GM18909 (cell line): ENCODE measurements at regions not wholly inside any gene's neighbourhood (a gene's known extent, or its start where the extent isn't known, plus 50 kb on each side); places are given as distances from the start of the nearest gene placed in this dataset.
"Not testable (repeated sequence)": the region's sequence is repeated elsewhere in the genome, so short reads cannot be mapped to it uniquely, and the experiment has no call there.

Source experiments
- ATAC-seq: cut with Tn5 transposase; IDR thresholded peaks from one replicate; pipeline ENCODE4 v1.9.1; 2021; ENCODE audit warnings: mild to moderate bottlenecking; ENCODE audit not compliant: unreplicated experiment, poor library complexity

DNA sequence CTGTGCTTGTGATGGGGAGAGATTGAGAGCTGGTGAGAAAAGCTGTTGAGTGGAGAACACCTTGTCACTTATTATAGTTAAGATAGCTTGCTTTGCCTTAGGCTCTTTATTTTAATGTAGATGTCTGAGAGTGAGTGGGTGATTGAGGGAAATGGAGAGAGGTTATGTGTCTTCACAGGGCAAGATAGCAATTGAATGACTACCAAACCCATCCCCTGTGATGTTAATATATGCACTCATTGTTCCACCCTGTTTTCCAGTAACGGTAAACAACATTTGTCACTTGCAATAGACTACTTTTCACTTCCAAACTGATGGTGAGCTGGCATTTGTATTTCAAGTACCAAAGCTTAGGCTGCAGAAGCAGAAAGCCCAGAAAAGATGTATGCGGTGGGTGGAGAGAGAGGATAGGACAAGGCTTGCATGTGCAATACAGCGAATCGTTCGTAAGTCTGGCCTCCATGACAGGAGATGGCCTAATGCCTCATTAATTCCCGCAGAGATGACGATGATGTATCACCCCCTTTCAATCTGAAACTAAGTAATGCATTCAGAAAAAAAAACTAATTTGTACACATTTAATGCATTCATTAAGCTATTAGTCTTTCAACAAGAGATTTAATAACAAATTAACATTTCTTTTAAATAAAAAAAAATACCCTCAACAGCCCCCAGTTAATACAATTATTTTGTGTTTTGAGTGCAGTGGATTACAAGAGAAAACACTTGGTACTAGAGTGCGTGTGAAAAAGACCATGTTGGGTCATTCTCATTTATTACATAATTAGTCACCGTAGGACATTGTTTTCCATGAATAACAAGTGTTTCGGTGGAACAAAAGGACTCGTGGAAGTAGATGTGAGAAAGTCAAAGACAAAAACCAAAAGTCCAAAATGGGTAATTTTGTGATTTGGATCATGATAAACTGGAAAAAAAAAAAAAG, 699.0 kb downstream of the BRINP1 start:
- no peak for ATAC-seq

GRCh38 chr9:118674942-118675341, 694.3 kb downstream of the BRINP1 start:
- no peak for ATAC-seq

DNA sequence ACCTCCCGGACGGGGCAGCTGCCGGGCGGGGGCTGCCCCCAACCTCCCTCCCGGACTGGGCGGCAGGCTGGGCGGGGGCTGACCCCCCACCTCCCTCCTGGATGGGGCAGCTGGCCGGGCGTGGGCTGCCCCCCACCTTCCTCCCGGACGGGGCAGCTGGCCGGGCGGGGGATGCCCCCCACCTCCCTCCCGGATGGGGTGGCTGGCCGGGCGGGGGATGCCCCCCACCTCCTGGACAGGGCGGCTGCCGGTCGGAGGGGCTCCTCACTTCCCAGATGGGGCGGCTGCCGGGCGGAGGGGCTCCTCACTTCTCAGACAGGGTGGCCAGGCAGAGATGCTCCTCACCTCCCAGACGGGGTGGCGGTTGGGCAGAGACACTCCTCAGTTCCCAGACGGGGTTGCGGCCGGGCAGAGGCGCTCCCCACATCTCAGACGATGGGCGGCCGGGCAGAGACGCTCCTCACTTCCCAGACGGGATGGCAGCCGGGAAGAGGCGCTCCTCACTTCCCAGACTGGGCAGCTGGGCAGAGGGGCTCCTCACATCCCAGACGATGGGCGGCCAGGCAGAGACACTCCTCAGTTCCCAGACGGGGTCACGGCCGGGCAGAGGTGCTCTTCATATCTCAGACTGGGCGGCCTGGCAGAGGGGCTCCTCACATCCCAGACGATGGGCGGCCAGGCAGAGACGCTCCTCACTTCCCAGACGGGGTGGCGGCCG, 691.1 kb downstream of the BRINP1 start:
- ATAC-seq: not testable (repeated sequence)

- ATAC-seq: no peak
Measured at GRCh38 chr9:118686959-118687358, 682.3 kb downstream of the BRINP1 start.

DNA sequence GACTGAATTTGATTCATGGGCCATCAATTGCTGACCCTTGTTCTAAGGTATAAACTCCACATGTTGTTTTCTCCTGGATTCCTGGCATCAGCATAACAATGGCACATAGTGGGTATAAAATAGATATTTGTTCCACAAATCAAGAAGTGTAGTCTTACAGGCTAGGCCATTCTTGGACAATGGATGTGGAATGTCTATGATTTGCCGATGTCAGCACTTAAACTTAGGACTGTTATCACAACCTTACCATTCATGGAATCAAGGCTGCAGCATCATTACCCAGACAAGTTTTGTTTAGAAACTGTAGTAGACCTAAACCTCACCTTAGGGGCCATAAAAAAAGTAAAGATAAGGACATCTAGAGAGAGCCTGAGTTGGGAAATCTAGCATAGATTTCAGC, 680.0 kb downstream of the BRINP1 start:
- no peak for ATAC-seq

DNA sequence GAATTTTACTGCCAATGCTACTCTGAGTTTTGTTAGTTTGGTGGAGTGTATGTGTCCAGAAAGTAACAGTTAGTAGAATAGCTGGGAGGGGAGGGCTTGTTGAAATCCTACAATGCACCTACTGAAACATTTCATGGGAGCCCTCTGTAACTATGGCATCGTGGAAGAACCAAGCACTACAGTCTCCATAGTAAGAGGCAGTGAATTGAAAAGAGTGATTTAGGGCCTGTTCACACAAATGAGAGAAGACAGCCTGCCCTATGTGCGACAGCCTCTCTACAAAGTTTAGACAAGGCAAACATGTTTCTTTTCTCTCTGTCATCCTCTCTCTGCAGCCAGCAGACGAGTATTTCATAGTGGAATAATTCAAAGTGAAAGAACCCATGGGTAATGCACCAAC, 676.6 kb downstream of the BRINP1 start:
- no peak for ATAC-seq

- ATAC-seq: no peak
Measured at GRCh38 chr9:118693645-118694044, 675.6 kb downstream of the BRINP1 start.

- ATAC-seq: not testable (repeated sequence)
Measured at GRCh38 chr9:118695249-118695648, 674.0 kb downstream of the BRINP1 start.

DNA sequence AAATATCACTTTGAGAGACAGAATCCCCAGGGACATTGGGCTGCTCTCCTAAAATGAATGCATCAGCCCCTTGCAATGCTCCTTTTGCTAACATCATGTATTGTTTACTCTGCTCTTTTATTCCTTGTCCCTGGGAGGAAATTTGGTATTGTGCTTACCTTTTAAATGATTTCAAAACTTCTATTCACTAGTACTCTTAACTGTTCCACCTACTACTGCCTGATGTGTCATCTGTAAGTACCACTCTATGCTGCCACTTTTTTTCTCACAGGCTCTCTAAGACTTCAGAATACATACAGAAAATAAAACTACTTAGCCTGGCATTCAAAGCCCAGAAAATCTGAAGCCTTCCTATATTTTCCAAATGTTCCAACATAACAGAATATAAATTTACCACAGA, 667.2 kb downstream of the BRINP1 start:
- ATAC-seq: no peak

DNA sequence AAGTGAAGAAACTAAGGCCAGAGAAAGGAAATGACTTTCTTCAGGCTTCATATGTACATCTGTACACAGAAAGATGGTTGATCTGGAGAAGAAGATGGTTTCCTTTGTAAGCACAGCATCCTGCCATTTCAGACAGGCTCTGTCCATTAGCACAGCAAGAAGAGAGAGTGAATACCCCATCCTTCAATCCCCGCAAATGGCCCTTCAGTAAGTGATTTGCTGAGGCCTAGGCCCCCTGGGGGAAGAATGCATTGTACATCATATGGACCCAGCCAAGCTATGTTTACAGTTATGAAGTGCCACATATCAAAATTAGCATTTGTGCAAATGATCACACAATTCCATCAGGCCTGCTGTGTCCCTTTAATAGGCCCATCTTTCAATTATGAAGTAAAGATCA, 657.4 kb downstream of the BRINP1 start:
- no peak for ATAC-seq

DNA sequence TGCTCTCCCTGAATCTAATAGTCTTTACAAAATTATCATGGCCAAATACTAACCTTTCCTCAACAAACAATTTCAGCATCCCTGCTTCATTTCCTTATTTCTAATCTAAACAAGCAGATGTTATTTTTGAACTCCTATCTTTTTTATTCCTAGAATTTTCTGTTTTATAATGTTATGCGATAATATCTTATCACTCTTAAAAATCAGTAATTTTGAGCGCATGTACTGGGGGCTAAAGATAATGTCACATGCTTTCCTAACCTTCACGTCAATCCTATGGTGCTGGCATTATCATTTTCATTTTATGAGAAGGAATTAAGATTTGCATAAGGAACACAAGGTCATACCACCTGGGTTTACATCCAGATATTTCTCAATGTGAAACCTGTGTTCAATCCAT, 648.0 kb downstream of the BRINP1 start:
- ATAC-seq: no peak

DNA sequence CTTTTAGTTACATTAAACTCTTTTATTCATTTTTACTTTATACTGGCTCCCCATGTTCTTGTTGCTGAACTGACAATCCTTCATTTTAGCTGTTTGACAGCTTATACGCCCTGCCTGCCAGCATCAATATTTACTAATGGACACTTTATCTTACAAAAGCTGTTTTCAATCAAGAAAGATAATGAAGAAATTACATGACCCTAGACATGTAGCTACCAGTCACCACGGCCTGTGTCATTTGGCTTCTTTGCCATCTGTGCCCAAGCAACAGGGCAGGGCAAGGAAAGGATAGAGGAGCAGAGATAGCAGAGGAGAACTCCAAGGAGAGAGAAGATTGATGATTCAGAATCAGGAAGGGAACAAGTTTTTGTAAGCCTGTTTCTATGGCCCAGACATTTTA, 647.3 kb downstream of the BRINP1 start:
- ATAC-seq: no peak

- no peak for ATAC-seq
Measured at GRCh38 chr9:118729981-118730380, 639.3 kb downstream of the BRINP1 start.

GRCh38 chr9:118732998-118733397, 636.2 kb downstream of the BRINP1 start:
- no peak for ATAC-seq

DNA sequence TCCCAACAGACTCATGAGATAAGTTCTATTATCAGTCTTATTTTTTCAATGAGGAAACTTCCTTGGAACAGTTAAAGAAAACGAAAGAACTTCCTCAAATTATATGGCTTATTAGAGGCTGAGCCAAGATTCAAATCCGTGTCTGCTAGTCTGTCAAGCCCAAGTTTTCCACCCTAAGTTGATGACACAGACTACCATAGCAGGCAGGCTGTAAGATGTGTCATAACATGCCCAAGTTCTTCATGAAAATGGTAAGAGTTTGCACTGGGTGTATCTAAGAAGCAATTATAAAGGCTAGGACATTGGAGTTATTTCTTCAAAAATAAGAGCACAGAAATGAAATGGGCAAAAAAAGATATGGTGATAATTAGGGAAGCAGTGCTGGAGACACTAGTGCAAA, 634.5 kb downstream of the BRINP1 start:
- no peak for ATAC-seq

- no peak for ATAC-seq
Measured at GRCh38 chr9:118736406-118736805, 632.8 kb downstream of the BRINP1 start.

- ATAC-seq: no peak
Measured at GRCh38 chr9:118751077-118751847, 618.0 kb downstream of the BRINP1 start.

DNA sequence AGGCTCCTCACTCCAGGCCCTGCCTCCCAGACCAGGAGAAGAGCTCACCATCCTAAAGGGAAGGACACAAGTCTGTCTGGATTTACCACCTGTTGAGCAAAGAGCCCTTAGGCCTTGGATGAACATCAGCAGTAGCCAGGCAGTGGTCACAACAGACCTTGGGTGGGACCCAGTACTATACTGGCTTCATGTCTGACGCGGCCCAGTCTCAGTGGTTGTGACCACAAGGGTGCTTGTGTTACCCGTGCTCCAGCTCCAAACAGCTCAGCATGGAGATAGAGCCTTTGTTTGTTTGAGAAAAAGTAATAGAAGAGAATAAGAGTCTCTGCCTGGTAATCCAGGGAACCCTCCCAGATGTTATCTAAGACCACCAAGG, 617.4 kb downstream of the BRINP1 start:
- no peak for ATAC-seq

DNA sequence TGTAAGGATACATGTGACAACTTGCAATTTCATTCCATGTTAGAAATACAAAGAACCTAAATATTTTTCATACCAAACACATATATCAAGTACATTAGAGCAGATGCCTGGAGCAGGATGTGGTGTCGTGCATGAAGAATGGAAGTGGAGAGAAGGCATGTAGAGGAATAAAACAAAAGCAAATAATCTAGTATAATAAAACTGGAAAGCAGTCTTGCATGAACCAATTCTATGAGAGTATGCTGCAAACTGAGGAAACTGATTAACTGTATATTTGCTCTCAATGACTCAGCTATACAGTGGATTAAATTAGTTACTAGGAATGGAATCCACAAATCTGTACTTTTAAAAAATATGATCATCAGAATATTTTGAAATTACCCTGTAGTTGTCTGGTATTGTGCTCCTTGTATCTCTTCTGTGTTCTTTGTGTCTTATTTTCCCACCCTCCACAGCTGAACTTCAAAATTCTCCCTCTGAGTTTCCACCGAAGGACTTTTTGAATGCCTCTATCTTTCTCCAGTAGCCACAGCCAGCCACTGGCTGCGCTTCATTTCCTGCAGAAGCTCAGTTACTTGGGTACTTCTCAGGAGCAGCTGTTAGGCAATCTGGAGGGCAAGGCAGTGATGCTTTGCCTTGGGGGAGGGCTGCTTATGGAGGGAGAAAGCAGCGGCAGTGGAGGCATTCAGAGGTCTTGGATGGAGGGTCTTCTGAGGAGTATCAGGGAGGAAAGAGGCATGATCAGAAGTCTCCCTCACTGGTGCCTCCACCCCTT, 608.0 kb downstream of the BRINP1 start:
- no peak for ATAC-seq

- ATAC-seq: no peak
Measured at GRCh38 chr9:118767571-118767970, 601.7 kb downstream of the BRINP1 start.
